Suprapubic skin (tissue), 3 donors: ENCODE measurements at regions not wholly inside any gene's neighbourhood (a gene's known extent, or its start where the extent isn't known, plus 50 kb on each side); places are given as distances from the start of the nearest gene placed in this dataset.

Experiments used
- CTCF ChIP-seq, 2 donors: fragments of 200-600 bp in 1 of 2; fragments of 450-650 bp in 1 of 2; sonication (generic) in 1 of 2; IDR thresholded peaks; one replicate each; pipeline ENCODE4 v1.5.1; 2016 to 2019; ENCODE audit warnings: antibody characterized with exemption in 2 of 2, mild to moderate bottlenecking in 1 of 2, moderate library complexity in 1 of 2
- POLR2AphosphoS5 ChIP-seq, 3 donors: sonication (generic); formaldehyde crosslinking; IDR thresholded peaks; one replicate each; pipeline ENCODE4 v1.6.1; 2017; ENCODE audit warnings: antibody characterized with exemption in 3 of 3

GRCh38 chr11:15627560-15627959, 512.8 kb downstream of the INSC start:
- no peak for TF ChIP-seq CTCF (IDR thresholded peaks at IDR 0.05)
- no peak for TF ChIP-seq POLR2AphosphoS5 (IDR thresholded peaks at IDR 0.05)
